NCI-H1105 treated with DMSO at 0.1 percent for 48 hours (cell line): ENCODE measurements at regions not wholly inside any gene's neighbourhood (a gene's known extent, or its start where the extent isn't known, plus 50 kb on each side); places are given as distances from the start of the nearest gene placed in this dataset.
A peak's percentile ranks its signal among the peaks of the same experiment; 100 is the strongest.
"Not testable (repeated sequence)": the region's sequence is repeated elsewhere in the genome, so short reads cannot be mapped to it uniquely, and the experiment has no call there.

Experiments
- DNase-seq: peaks from one replicate; lab custom pipeline; 2025; lab: John Stamatoyannopoulos, UW

DNA sequence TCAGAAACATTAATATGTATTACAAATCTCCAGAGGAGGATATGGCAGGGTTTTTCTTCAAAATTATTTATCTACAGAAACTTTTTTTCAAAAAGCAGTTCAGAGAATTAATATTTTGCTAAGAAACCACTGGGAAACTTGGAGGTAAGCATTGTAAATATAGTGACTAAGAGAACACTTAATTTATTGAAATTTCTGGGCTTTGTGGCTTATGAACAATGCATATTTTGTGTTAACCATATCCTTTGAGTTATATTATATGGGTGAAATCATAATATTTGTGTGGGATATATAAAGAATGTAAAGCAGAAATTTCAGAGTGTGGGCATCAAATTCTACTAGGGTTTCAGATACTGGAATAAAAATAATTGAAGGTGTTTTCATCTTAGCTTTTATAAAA is 1059.2 kb downstream of the ZPLD1 start:
- DNase-seq: no peak

DNA sequence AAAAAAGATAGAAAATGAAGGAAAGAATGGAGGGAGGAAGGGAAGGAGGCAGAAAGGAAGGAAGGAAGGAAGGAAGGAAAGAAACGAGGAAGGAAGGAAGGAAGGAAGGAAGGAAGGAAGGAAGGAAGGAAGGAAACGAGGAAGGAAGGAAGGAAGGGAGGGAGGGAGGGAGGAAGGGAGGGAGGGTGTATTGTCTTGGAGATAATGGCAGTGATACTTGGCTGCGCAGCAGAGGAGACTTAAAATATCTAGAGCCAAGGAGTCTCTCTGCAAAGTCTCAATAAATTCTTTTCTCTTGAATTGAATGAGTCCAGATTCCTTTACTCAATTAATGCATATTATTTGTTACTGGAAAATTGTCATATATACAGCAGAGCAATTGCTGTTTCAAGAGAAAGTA is 1059.7 kb downstream of the ZPLD1 start:
- no peak for DNase-seq

GRCh38 chr3:103495186-103495585 is 1060.4 kb downstream of the ZPLD1 start:
- no peak for DNase-seq

- no peak for DNase-seq
Observed at GRCh38 chr3:103499132-103499900, 1064.5 kb downstream of the ZPLD1 start.

DNA sequence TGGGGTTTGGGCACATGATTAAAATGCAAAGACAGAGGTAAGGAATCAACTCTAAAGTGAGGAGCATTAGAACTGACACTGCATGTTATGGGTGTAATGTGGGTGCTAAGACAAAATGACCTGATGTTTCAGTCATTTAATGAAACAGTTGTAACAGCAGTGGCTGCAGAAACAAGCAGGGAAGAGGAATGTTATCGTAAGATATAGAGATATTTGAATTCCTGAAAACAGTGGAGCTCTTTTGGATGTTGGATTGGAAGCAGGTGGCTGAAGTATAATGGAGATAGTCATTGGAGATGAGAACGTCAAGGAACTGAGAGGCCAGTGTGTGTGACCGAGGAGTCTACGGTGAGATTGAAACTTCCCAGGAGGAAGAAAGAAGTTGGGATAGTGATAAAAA is 1065.2 kb downstream of the ZPLD1 start:
- no peak for DNase-seq

DNA sequence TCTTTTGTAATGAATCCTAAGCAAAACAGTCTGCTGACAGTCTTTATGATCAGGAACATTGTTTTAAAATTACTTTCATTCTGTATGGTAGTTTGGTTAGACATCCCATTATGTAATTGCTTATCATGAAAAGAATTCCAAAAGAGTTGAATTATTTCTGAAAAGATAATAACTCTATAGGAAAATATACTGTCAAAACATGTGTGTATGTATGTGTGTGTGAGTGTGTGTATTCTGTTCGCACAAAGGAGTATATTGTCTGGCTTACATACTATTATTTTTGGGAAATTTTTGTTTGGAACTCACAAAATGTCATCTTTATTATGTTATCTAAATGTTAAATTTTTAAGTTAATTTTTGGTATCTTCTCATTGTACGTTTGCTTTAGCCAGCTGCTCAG is 1075.9 kb downstream of the ZPLD1 start:
- DNase-seq: no peak

GRCh38 chr3:103511891-103512290 is 1077.1 kb downstream of the ZPLD1 start:
- DNase-seq: no peak

GRCh38 chr3:103512595-103512994 is 1077.8 kb downstream of the ZPLD1 start:
- no peak for DNase-seq

DNA sequence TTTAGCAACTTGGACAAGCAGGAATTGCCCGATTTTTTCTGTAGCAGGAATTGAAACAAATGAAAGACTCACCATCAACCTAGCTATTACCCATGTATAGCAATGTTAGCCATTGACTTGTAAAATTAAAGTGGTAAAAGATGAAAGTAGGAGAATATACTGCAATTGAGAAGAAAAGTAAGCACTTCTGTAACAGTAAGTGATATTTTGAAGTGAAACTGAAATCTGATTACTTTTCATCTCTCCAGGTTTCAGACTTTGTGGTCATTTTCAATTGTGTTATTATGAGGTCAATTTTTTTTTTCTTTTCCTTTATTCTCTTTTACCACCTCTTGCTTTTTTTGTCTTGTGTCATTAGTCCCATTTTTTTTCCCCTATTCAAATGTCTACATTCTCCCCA is 1078.2 kb downstream of the ZPLD1 start:
- DNase-seq: no peak

DNA sequence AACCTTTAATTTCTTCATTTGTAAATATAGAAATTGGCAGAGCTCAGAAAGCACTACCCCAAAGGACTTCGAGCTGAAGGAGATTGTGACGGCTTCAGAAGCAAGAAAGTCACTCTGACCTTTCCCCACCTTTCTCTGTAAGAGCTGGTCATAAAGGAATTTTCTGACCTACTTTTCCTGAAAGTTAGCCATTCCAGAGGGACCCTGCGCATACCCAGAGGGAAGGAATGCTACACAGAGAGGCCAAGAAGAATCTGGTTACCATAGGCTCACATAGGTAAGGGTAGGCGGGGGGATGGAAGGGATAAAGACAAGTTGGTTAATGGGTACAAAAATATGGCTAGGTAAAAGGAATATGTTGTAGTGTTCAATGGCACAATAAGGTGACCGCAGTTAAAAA is 1080.3 kb downstream of the ZPLD1 start:
- no peak for DNase-seq

- no peak for DNase-seq
Observed at GRCh38 chr3:103516950-103517349, 1082.1 kb downstream of the ZPLD1 start.

- not testable (repeated sequence) for DNase-seq
Observed at GRCh38 chr3:103531327-103531726, 1096.5 kb downstream of the ZPLD1 start.

DNA sequence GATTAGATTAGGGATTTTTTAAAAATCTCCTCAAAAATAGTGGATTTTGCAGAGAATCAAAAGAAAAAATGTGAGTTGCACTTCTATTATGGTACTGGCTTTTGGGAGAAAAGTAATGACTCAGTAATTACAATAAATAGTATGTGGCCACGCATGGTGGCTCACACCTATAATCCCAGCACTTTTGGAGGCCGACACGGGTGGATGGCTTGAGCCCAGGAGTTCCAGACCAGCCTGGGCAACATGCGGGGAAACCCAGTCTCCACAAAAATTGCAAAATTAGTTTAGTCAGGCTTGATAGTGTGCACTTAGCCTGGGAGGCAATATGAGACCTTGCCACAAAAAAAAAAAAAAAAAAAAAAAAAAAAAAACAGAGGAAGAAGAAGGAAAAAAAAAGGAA is 1098.2 kb downstream of the ZPLD1 start:
- DNase-seq: no peak

DNA sequence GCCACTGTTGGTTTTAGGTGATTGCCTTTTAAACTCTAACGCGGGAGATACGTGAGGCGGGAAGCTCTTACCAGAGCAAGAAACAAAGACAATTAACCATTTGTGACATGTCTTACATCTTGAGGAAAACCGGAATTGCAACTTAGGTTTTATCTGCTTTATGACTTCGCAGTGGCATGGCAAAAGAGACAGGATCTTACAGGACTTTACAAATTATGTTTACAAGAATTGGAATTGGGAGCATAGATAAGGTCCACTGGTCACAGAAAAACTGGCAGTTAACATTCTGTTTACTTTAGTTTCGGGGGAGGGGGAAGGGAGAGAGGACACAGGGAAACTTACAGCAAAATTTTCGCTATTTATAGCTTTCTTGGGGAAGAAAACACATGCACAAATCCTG is 1119.6 kb downstream of the ZPLD1 start:
- DNase-seq: no peak

DNA sequence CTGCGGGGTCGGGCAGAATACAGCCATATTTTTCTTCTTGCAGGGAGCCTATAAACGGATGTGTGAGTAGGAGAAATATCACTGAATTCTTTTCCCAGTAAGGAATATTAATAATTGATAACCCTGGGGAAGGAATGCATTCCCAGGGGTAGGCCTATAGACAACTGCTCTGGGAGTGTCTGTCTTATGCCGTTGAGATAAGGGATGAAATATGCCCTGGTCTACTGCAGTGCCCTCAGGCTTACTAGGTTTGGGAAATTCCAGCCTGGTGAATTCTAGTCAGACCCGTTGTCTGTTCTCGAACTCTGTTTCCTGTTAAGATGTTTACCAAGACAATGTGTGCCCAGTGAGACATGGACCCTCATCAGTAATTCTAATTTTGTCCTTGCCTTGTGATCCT is 1129.3 kb downstream of the ZPLD1 start:
- DNase-seq: not testable (repeated sequence)

DNA sequence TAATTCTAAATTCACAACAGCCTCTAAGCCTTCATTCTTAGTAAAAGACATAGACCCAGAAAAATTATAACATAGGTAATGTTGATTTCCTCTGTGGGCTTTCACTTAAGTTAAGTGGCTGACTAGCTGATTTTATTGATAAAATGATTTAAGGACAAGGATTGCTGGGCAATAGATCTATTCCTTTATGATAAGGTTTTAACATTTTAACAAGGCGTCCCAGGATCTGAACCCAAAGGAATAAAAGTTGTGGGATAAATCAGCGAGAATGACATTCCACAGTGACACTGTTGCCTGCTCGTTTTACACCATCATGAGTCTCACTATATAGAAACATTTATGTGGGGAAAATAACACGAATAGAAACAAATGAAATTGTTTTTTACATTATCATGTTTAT is 1151.0 kb downstream of the ZPLD1 start:
- no peak for DNase-seq

GRCh38 chr3:103589770-103590169 is 1155.0 kb downstream of the ZPLD1 start:
- no peak for DNase-seq

DNA sequence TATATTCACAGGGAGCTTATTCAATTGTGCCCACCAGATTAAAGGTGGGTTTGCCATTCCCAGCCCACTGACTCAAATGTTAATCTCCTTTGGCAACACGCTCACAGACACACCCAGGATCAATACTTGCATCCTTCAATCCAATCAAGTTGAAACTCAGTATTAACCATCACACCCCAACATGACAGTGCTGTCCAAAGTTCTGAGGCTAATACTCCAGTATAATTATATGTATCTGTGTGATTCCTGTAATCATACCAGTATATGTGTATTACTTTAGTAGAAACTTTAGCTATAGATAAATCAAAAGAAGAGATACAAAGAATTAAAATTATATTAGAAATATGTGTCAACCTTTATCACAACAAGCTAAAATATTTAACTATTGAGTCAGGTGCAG is 1166.0 kb downstream of the ZPLD1 start:
- no peak for DNase-seq

DNA sequence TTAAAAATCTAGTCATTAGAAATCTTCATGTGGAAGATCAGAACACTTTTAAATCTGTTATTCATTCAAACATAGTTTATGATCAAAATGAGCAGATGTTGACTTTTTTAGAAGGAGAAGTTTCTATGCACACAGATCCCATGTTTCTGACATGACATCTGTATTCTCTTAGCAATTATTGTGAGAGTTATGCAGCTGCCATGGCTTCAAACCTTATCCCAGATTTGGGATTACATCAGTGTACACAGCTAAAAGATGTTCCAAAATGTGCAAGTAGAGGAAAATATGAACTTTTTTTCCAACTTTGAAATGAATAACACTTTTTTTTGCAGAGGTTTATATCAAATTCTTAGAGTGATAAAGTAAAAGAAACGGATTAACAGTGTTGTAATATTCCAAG is 1166.9 kb downstream of the ZPLD1 start:
- no peak for DNase-seq

DNA sequence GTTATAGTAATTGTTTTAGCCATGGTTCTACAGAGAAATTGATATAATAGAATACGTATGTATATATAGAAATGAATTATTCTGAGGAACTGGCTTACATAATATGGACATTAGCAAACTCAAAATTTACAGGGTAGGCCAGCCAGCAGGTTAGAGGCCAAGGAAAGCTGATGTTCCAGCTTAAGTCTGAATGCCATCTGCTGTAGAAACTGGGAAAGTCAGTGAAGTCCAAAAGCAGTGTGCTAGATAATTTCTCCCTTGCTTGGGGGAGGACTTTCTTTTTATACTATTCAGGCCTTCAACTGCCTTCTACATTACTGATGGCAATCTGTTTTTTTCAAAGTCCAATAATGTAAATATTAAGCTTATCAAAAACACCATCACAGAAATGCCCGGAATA is 1174.7 kb downstream of the ZPLD1 start:
- no peak for DNase-seq

- peak; percentile 16 for DNase-seq
Observed at GRCh38 chr3:103613397-103614156, 1178.8 kb downstream of the ZPLD1 start.

GRCh38 chr3:103614719-103615118 is 1179.9 kb downstream of the ZPLD1 start:
- peak; percentile 5 for DNase-seq

DNA sequence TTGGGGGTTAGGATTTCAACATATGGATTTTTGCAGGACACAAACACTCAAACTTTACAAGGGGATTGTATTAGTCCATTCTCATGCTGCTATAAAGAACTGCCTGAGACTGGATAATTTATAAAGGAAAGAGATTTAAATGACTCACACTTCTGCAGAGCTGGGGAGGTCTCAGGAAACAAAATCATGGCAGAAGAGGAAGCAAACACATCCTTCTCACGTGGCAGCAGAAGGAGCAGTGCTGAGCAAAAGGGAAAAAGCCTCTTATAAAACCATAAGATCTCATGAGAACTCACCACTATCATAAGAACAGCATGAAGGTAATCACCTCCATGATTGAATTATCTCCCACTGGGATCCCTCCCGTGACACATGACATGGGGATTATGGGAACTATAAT is 1183.1 kb downstream of the ZPLD1 start:
- DNase-seq: no peak

DNA sequence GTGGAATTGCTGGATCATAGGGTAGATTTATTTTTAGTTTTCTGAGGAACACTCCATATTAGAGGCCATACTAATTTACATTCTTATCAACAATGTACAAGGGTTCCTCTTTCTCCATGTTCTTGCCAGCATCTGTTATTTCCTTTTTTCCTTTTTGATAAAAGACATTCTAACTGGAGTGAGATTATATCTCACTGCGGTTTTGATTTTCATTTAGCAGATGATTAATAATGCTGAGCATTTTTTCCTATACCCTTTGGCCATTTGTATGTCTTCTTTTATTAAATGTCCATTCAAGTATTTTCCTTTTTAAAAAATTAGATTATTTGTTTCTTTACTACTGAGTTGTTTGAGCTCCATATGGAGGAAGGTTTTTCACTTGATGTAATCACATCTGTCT is 1189.5 kb downstream of the ZPLD1 start:
- DNase-seq: no peak
